ENCODE measurements at regions not wholly inside any gene's neighbourhood (a gene's known extent, or its start where the extent isn't known, plus 50 kb on each side); places are given as distances from the start of the nearest gene placed in this dataset.

GRCh38 chr7:120052884-120053382, 220.0 kb upstream of the KCND2 start:
- H3K27ac ChIP-seq: peak overlapping the region; percentile 60 to 84
- H3K36me3 ChIP-seq: no peaks in the 10 kb centered on the region
- no peaks in the 10 kb centered on the region for H3K4me1 ChIP-seq
- peak in 1 of 2 donors; percentile 34 for DNase-seq (ENCODE audit: low spot score in 2 of 2)
- H3K9me3 ChIP-seq: no peaks in the 10 kb centered on the region
- TF ChIP-seq POLR2A (IDR thresholded peaks at IDR 0.05): no peak
- TF ChIP-seq POLR2AphosphoS5 (IDR thresholded peaks at IDR 0.05): peak in 2 of 3 donors; percentile 66 to 67
- TF ChIP-seq, protein P1, sequence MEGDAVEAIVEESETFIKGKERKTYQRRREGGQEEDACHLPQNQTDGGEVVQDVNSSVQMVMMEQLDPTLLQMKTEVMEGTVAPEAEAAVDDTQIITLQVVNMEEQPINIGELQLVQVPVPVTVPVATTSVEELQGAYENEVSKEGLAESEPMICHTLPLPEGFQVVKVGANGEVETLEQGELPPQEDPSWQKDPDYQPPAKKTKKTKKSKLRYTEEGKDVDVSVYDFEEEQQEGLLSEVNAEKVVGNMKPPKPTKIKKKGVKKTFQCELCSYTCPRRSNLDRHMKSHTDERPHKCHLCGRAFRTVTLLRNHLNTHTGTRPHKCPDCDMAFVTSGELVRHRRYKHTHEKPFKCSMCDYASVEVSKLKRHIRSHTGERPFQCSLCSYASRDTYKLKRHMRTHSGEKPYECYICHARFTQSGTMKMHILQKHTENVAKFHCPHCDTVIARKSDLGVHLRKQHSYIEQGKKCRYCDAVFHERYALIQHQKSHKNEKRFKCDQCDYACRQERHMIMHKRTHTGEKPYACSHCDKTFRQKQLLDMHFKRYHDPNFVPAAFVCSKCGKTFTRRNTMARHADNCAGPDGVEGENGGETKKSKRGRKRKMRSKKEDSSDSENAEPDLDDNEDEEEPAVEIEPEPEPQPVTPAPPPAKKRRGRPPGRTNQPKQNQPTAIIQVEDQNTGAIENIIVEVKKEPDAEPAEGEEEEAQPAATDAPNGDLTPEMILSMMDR (IDR thresholded peaks at IDR 0.05): no peak
- H3K4me3 ChIP-seq: no peak overlapping the region
- intact Hi-C loops (cut with DNase I; ENCODE audit: low total_unique reads): no loop called here
- H3K27me3 ChIP-seq: no peaks in the 10 kb centered on the region

DNA sequence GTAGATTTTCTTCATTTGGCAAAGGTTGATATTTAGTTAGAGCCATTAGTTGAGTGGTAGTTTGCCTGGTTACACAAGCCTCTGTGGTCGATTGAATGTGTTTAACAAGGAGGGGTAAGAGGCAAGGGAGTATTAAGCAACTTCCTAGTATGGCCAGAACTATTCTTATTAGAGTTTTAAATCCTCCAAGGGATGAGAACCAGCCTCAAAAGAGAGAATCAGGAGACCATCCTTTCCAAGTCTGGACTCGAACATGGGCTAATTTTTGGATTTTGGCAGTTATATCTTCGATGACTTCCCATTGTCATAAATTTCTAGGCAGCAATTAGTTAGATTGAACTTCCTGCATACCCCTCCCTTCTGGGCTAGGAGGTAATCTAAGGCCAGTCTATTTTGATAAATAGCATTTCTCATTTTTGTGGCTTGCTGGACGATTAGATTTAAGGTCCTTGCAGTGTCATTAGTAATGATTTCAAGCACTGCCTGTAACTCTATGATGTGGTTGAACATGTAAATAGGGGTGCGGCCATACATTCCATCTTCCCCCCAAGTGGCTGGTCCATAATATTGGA, 219.5 kb upstream of the KCND2 start:
- H3K4me1 ChIP-seq: no peaks in the 10 kb centered on the region
- peak overlapping the region; percentile 60 to 84 for H3K27ac ChIP-seq
- H3K4me3 ChIP-seq: no peak overlapping the region
- H3K27me3 ChIP-seq: no peaks in the 10 kb centered on the region
- no peaks in the 10 kb centered on the region for H3K9me3 ChIP-seq
- intact Hi-C loops (cut with DNase I; ENCODE audit: low total_unique reads): no loop called here
- no peak for TF ChIP-seq POLR2AphosphoS5 (IDR thresholded peaks at IDR 0.05)
- TF ChIP-seq, protein P1 (IDR thresholded peaks at IDR 0.05): no peak
- no peak for TF ChIP-seq POLR2A (IDR thresholded peaks at IDR 0.05)
- DNase-seq (ENCODE audit: low spot score in 2 of 2): no peak
- H3K36me3 ChIP-seq: no peaks in the 10 kb centered on the region

DNA sequence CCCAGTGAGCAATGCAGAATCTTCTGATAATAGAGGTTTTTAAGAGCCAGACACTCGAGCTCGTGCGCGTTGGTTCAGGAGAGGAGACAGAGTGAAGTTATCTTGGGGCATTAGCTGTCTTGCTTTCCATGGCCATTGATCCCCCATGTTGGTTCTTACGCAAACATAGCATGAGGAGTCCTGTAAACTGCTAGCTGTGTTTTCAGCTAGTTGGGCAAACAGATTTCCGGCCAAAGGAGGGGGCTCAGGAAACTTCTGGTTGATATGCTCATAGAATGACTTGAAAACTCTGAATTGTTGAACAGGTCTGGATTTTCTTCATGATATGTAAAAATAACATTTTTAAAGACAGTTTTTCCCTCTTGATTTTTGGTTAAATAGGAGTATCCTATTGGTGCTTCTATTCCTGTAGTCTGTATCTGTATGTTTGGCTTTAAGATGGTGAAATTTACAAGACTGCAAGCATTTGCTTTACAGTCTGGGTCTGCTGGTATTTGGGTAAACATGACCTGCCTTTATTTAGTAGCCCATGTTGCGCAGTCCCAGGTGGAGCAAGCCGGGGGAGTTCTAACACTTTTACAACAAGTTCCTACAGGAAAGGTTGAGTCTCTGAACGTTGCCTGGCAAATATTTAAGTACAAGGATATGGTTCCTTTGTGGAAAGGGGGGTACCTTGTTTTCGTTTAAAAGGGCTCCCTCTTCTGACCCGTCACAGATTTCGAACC, 218.4 kb upstream of the KCND2 start:
- Histone ChIP-seq H3K9me3 (no peaks in the 10 kb centered on the region), H3K27ac (peak overlapping the region; percentile 60 to 84), H3K4me3 (no peak overlapping the region), H3K27me3 (no peaks in the 10 kb centered on the region), H3K36me3 (no peaks in the 10 kb centered on the region), H3K4me1 (no peaks in the 10 kb centered on the region)
- intact Hi-C loops (cut with DNase I; ENCODE audit: low total_unique reads): no loop called here
- no peak for DNase-seq (ENCODE audit: low spot score in 2 of 2)
- TF ChIP-seq, protein P1 (IDR thresholded peaks at IDR 0.05): no peak
- TF ChIP-seq POLR2AphosphoS5 (IDR thresholded peaks at IDR 0.05): no peak
- no peak for TF ChIP-seq POLR2A (IDR thresholded peaks at IDR 0.05)

GRCh38 chr7:120055300-120055699, 217.7 kb upstream of the KCND2 start:
- no peak for DNase-seq (ENCODE audit: low spot score in 2 of 2)
- Histone ChIP-seq H3K36me3 (no peaks in the 10 kb centered on the region), H3K4me3 (no peak overlapping the region), H3K9me3 (no peaks in the 10 kb centered on the region), H3K27ac (no peak overlapping the region), H3K4me1 (no peaks in the 10 kb centered on the region), H3K27me3 (no peaks in the 10 kb centered on the region)
- TF ChIP-seq, protein P1 (IDR thresholded peaks at IDR 0.05): no peak
- TF ChIP-seq POLR2A (IDR thresholded peaks at IDR 0.05) (no peak), POLR2AphosphoS5 (IDR thresholded peaks at IDR 0.05) (no peak)
- intact Hi-C loops (cut with DNase I; ENCODE audit: low total_unique reads): no loop called here

DNA sequence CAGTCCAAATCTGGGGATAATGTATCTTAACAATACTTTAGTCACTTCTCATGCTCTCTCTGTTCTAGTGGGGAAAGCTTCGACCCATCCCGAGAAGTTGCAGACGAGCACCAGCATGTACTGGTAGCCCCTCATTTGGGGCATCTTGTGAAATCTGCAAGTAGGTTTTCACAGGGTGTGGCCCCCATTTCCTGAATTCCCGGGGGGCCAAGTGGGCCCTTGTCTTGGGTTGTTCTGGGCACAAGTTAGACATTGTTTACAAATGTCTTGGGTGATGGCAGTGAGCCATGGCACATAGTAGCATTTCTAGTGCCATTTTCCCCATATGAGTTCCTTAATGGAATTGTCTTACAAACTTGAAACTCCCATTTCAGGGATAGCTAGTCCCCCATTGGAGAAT, 216.7 kb upstream of the KCND2 start:
- no peak for DNase-seq (ENCODE audit: low spot score in 2 of 2)
- Histone ChIP-seq H3K27ac (no peak overlapping the region), H3K4me3 (no peak overlapping the region), H3K36me3 (no peaks in the 10 kb centered on the region), H3K4me1 (no peaks in the 10 kb centered on the region), H3K9me3 (no peaks in the 10 kb centered on the region), H3K27me3 (no peaks in the 10 kb centered on the region)
- intact Hi-C loops (cut with DNase I; ENCODE audit: low total_unique reads): no loop called here
- TF ChIP-seq POLR2AphosphoS5 (IDR thresholded peaks at IDR 0.05) (no peak), POLR2A (IDR thresholded peaks at IDR 0.05) (no peak)
- TF ChIP-seq, protein P1 (IDR thresholded peaks at IDR 0.05): no peak

All from breast epithelium (tissue), 4 donors.